NOMO-1 (cell line): ENCODE measurements at regions not wholly inside any gene's neighbourhood (a gene's known extent, or its start where the extent isn't known, plus 50 kb on each side); places are given as distances from the start of the nearest gene placed in this dataset.

Source experiments
- DNase-seq, 2 experiments: peaks; one replicate each; lab custom pipeline; 2025; ENCODE audit not compliant: unreplicated experiment in 2 of 2; lab: John Stamatoyannopoulos, UW

GRCh38 chr1:57784356-57784755, 360.5 kb upstream of the DAB1 start:
- DNase-seq: no peak

- DNase-seq: no peak
Measured at GRCh38 chr1:57782357-57782756, 358.5 kb upstream of the DAB1 start.

GRCh38 chr1:57772580-57773195, 348.8 kb upstream of the DAB1 start:
- DNase-seq: no peak

- DNase-seq: no peak
Measured at GRCh38 chr1:57770772-57771171, 346.9 kb upstream of the DAB1 start.

- DNase-seq: no peak
Measured at GRCh38 chr1:57770236-57770635, 346.4 kb upstream of the DAB1 start.

DNA sequence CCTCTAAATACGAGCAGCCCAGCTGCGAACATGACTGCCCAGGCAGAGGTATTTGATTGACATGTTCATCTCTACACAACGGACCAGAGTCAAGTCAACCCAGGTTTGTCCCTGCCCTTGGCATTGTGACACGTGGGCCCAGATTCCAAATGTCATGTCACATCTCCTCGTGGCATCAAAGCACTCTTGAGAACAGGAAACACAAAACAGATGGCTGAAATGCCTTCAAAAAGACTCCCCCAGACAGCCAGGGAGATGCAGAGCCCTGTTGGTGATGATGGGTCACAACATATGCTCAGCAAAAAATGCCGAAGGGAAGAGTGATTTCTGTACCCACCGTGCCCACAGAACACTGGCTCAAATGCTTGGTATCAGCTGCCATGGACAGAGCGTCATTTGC, 337.8 kb upstream of the DAB1 start:
- DNase-seq: no peak

DNA sequence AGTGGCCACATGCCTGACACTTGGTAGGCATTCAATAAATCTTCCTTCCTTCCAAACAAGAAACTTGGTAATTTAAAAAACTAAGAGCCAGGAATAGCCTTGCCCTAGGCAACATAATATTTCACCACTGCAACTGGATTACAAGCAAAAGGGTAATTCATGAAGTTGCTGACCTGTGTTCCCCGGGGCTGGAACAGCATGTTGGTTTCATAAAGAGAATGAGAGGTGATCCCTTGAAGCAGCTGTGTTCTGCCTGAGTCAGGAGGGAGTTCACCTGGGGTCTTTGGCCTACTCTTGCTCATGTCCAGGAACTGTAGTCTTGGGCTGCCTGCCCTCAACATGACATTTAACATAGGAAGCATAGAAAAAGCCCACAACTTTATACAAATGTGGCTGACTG, 329.0 kb upstream of the DAB1 start:
- DNase-seq: no peak

DNA sequence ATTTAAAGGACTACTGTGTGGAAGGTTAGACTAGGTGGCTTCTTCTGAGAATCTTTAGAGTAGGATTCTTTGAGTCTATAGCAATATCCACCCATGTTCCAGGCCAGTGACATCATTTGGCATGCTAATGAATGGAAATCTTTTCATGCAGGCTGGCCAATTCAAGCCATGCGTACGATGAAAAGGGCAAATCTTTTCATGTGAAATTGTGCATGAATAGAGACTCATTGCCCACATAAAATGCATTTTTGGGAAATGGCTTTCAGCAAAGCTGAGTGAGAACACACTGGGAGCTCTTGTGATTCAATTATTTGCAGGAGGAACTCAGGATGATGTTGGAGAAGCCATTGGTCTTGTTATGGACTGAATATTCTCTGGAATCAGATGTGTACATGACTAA, 324.9 kb upstream of the DAB1 start:
- no peak for DNase-seq

GRCh38 chr1:57747818-57748217, 324.0 kb upstream of the DAB1 start:
- no peak for DNase-seq

GRCh38 chr1:57741521-57741920, 317.7 kb upstream of the DAB1 start:
- no peak for DNase-seq

GRCh38 chr1:57736940-57737339, 313.1 kb upstream of the DAB1 start:
- DNase-seq: no peak

DNA sequence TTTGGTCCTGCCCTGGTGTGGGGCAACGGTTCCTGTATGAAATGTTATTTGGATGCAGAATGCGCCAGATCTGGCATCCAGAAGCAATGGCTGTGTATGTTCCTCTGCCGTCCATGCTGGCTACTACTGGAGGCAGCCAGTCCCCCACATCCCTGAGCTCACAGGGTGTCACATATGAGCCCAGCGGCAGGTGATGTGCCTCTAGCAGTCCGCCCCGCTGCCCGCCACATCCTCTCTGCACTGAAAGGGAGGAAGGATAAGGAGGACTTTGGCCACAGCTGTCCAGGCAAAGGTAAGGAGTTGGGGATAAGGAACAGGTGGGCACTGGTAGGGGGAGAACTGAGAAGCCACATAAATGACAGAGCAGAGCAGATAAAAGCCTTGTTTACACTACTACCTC, 305.3 kb upstream of the DAB1 start:
- no peak for DNase-seq

- DNase-seq: peak; percentile 12 to 24
Measured at GRCh38 chr1:57727121-57727520, 303.3 kb upstream of the DAB1 start.

GRCh38 chr1:57725318-57725717, 301.5 kb upstream of the DAB1 start:
- DNase-seq: no peak

DNA sequence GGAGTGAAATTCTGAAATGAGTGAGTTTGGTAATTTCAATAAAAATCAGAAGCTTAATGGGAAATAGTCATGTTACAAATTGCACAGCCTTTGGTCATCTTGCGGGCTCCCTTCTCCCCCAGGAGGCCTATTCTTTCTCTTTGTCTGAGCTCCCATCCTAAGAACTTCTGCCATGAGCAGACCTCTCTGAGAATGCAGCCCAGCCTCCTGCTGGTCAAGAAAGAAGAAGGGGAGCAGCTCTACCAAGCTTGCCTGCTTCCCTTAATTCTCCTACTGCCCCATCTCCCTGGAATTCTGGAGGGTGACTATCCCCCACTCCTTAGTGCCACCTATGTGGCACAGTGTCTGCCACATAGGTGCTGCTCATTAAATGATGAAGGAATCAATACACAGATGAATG, 300.7 kb upstream of the DAB1 start:
- DNase-seq: no peak

DNA sequence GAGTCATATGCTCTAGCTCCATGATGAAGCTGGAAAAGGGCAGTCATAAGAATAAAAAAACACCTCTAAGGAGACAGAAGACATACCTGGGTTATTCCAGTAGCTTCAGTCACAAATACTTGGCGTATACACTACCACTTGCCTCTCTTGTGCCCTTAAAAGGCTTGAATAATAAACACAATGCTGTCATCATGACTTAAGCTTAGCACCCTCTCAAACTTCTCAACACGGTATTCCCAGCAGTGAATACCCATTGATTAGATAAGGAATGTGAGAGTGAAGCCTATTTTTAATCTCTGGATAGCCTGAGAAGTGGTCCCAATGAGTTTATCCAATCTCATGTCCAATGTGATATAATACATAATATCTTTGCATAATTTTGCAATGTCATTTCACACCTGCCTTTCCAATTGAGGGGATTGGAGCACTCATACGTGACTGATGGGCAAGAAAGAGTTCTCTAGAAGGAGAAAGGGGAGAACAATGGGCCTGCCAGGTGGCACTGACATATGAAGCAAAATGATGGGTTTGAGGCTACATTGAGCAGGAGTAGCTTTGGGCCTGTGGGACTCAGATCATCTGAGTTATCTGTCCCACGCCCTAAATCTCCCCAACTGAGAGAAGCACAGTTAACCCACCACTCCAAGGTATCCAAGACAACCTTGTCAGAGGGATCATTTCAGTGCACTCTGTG, 298.6 kb upstream of the DAB1 start:
- no peak for DNase-seq

GRCh38 chr1:57721001-57721400, 297.1 kb upstream of the DAB1 start:
- no peak for DNase-seq

- DNase-seq: no peak
Measured at GRCh38 chr1:57719274-57719673, 295.4 kb upstream of the DAB1 start.

DNA sequence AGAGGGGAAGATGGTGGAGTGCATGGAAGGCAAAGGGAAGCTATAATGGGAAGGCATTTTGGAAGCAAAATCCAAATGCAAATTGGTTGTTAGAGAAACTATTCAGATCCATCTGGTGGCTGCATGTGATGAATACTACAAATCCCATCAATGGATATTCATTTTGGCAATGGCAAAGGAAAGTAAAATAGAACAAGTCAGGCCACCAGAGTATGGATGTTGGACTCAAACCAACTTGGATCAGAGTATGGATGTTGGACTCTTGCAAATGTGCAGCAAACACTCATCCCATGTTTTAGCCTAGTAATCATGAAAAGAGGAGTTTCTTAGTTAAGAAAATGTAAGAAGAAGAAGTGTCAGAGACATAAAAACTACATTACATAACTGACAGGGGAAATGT, 289.6 kb upstream of the DAB1 start:
- DNase-seq: no peak

- no peak for DNase-seq
Measured at GRCh38 chr1:57712846-57713245, 289.0 kb upstream of the DAB1 start.

DNA sequence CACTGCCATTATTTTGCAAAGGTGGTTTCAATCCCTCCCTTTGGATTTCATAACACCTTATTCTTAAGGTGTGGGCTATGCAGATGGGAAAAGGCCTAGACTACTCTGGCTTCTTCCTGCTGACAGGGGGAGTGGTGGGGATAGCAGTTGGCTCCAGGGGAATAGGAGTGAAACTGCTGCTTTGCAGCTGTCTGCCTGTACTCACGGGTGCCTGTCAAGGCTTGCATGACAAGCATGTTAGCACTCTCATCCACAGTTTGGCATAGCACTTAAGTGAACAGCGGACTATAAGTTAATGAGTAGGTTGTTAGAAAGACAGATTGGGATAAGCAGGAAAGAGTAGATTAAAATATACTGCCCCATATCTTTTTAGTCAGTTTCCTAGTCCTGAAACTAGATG, 287.5 kb upstream of the DAB1 start:
- no peak for DNase-seq

DNA sequence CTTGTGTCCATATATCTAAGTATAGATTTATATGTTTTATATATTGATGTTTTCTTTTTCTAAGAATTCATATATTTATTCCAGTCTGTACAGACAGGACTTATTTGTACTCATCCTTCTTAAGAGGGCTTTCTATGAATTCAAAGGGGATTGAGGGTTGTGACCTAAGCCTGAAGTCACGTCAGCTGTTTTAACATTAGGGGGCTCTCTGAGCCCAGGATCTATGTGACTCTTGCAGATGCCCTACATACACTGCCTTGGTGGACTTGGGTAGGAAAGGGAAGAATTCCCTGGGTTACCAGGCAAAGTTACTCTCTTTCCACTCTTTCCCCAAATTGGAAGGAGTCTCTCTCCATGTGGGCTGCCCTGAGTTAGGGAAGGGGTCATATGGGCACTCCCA, 283.8 kb upstream of the DAB1 start:
- no peak for DNase-seq

DNA sequence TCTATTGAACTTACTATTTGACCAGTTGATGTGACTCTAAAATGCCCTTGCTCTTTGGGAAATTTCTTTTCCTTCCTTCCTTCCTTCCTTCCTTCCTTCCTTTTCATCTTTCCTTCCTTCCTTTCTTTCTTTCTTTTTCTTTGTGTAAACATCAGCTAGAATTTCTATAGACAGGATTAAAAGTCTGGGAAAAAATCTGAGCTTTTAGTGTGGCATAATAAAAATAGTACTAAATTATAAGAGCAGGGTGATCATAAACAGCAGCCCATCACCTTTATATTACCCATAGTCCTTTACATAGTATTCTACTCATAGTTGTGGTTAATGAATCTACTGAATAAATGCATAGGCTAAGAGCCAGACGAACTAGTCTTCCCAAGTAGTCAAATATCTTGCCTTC, 281.0 kb upstream of the DAB1 start:
- DNase-seq: no peak
